SK-N-SH (cell line): ENCODE measurements at regions not wholly inside any gene's neighbourhood (a gene's known extent, or its start where the extent isn't known, plus 50 kb on each side); places are given as distances from the start of the nearest gene placed in this dataset.

ENCODE experiments used
- CTCF ChIP-seq: fragments of 200-600 bp; sonication (generic); IDR thresholded peaks from 2 replicates; pipeline ENCODE4 v1.6.1; 2017; ENCODE audit warnings: antibody characterized with exemption, mild to moderate bottlenecking, moderate library complexity
- JUND ChIP-seq: IDR thresholded peaks from 2 replicates; pipeline ENCODE4 v1.4.0; 2012
- MAX ChIP-seq: IDR thresholded peaks from 2 replicates; pipeline ENCODE4 v1.4.0; 2012; ENCODE audit warnings: low read depth
- MEF2A ChIP-seq: IDR thresholded peaks from 2 replicates; pipeline ENCODE4 v1.4.0; 2012; ENCODE audit warnings: low read depth, borderline replicate concordance
- NRF1 ChIP-seq: IDR thresholded peaks from 2 replicates; pipeline ENCODE4 v1.6.1; 2012; ENCODE audit warnings: low read depth, mild to moderate bottlenecking, low read length
- POLR2AphosphoS5 ChIP-seq: IDR thresholded peaks from 2 replicates; pipeline ENCODE4 v1.6.1; 2012; ENCODE audit warnings: low read depth, low read length

GRCh38 chr13:100984085-100984705 is 309.6 kb upstream of the TMTC4 start:
- TF ChIP-seq POLR2AphosphoS5 (no peak), CTCF (no peak), JUND (no peak), MEF2A (no peak), NRF1 (no peak), MAX (no peak)
